Right lobe of liver (tissue), 6 donors: ENCODE measurements at regions not wholly inside any gene's neighbourhood (a gene's known extent, or its start where the extent isn't known, plus 50 kb on each side); places are given as distances from the start of the nearest gene placed in this dataset.

Experiments
- ATAC-seq, 4 donors: fragments of 200-7000 bp; cut with Tn5 transposase; one replicate each; pipeline ENCODE4 v1.9.1; 2020; ENCODE audit warnings: mild to moderate bottlenecking in 4 of 4, moderate library complexity in 4 of 4
- DNase-seq, 3 donors: peaks; one replicate each; pipeline ENCODE4 v3.0.0-alpha.2; 2020
- H3K27ac ChIP-seq, 3 donors: fragments of 200-600 bp; one replicate each; pipeline ENCODE4 v1.8.0; 2022
- H3K27me3 ChIP-seq, 2 donors: fragments of 200-600 bp; one replicate each; pipeline ENCODE4 v1.8.0; 2022
- H3K36me3 ChIP-seq, 4 donors: fragments of 200-600 bp; sonication (generic) in 1 of 4; one replicate each; pipeline versions ENCODE4 v1.5.1 to v1.8.0; 2017 to 2022; ENCODE audit warnings: control low read depth in 1 of 4
- H3K4me1 ChIP-seq, 4 donors: fragments of 200-600 bp; sonication (generic) in 1 of 4; one replicate each; pipeline versions ENCODE4 v1.5.1 to v1.8.0; 2017 to 2022; ENCODE audit warnings: control low read depth in 1 of 4
- H3K4me3 ChIP-seq, 3 donors: fragments of 200-600 bp; one replicate each; pipeline ENCODE4 v1.8.0; 2022
- H3K9me3 ChIP-seq, 4 donors: fragments of 200-600 bp; sonication (generic) in 1 of 4; one replicate each; pipeline versions ENCODE4 v1.5.1 to v1.8.0; 2017 to 2022; ENCODE audit warnings: control low read depth in 1 of 4
- CTCF ChIP-seq, 4 donors: fragments of 200-600 bp in 3 of 4; fragments of 450-650 bp in 1 of 4; IDR thresholded peaks; one replicate each; pipeline versions ENCODE4 v1.5.1 to v1.8.0; 2016 to 2022; ENCODE audit warnings: antibody characterized with exemption in 4 of 4, mild to moderate bottlenecking in 2 of 4
- POLR2A ChIP-seq: fragments of 450-650 bp; IDR thresholded peaks from one replicate; pipeline ENCODE4 v1.6.1; 2017; ENCODE audit warnings: antibody characterized with exemption, mild to moderate bottlenecking
- WGBS: methylation state at CpG from one replicate; pipeline ENCODE4 v1.1.6; 2018; ENCODE audit warnings: low coverage, low lambda C conversion rate; ENCODE audit not compliant: insufficient coverage; ENCODE audit errors: missing lambda C conversion rate; 5-methylcytosine and 5-hydroxymethylcytosine counted together
- intact Hi-C, 2 donors: fragments of 100-400 bp; cut with DNase I; formaldehyde crosslinking; loops; one replicate each; pipeline versions ENCODE4 v1.11.2 to v1.14.1; 2022
- donor health status: DM: no; HTN: yes; CAD: no.
- donor health status: DM: no; HTN: no; CAD: no.
- donor health status: DM: no; HTN: no; CAD: no.
- donor health status: DM: no; HTN: yes; CAD: no.
- donor health status: DM: no; HTN: yes; CAD: no.

DNA sequence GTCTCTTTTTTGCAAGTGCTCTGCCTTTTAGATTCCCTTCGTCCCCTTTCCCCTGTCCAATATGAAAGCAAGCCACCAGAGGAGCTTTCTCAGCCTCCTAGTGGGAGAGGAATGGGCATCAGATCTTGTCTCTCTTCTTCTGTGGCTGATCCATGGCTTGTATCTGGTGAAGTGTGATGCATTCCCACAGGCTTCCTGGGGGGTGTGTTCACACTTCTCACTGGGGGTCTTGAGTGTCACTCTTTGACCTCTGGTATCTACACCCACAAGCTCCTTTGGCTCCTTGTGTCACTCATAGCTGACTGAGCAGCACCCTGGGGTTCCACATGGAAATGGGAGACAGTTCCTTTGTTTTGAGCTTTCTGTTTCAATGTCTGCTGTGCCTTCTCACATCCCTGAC lies 411.5 kb downstream of the GADD45G start:
- no peak overlapping the region for H3K4me3 ChIP-seq
- H3K9me3 ChIP-seq, result no peaks in the 10 kb centered on the region
- no peak for TF ChIP-seq CTCF (IDR thresholded peaks at IDR 0.05)
- TF ChIP-seq POLR2A, result no peak
- WGBS, result 100% methylated on average over 1 of the region's 1 CpG
- peaks cover 0 to 8% (median 0%) of the 10 kb centered on the region in 4 donors for H3K4me1 ChIP-seq
- no peaks in the 10 kb centered on the region for H3K27me3 ChIP-seq
- no peak for ATAC-seq
- no peaks in the 10 kb centered on the region for H3K36me3 ChIP-seq
- DNase-seq, result no peak
- intact Hi-C loops, result no loop called here
- no peak overlapping the region for H3K27ac ChIP-seq

DNA sequence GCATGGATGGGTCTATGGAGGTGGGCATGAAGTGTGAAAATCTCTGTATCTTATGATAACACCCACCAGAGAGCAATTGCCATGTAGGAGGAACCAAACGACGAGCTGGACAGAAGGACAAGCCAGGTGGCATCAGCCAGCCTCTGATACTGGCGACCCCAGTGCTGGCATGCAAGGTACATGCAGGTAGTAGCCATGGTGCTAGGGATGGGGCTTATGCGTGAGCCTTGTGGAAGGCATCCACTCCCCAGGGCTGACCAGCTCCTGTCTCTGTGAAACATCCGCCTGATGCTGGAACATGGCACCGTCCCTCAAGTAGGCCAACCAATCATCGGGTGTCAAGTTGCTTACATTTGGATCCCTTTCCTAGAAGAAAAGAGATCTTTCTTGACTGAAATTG lies 412.9 kb downstream of the GADD45G start:
- intact Hi-C loops, result no loop called here
- no peaks in the 10 kb centered on the region for H3K36me3 ChIP-seq

DNA sequence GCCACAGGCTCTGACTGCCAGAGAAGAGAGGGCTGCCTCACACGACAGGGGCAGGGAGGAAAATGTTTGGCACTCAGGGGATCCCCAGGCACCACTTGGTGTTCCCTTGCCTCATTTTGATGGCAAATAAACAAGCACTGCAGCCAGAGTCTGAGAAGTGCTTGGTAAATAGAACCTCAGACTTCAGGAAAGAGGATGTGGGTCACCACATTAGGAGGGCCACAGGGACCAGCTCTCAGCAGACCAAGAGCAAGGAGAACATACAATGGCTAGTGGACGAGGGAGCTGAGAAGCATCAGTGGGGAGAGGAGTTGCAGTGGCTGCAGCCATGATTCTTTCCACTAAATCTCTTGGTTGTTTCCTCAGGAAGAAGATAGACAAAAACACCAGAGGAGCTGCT lies 413.9 kb downstream of the GADD45G start:
- WGBS, result 65% methylated on average over 2 of the region's 2 CpGs
- no peaks in the 10 kb centered on the region for H3K36me3 ChIP-seq
- H3K4me1 ChIP-seq, result no peaks in the 10 kb centered on the region
- TF ChIP-seq POLR2A (no peak), CTCF (IDR thresholded peaks at IDR 0.05) (no peak)
- H3K9me3 ChIP-seq, result no peaks in the 10 kb centered on the region
- H3K4me3 ChIP-seq, result no peak overlapping the region
- no peak for ATAC-seq
- DNase-seq, result no peak
- no peak overlapping the region for H3K27ac ChIP-seq
- no peaks in the 10 kb centered on the region for H3K27me3 ChIP-seq
- intact Hi-C loops, result no loop called here

More for the DNA sequence above, 412.9 kb downstream of the GADD45G start:
- no peaks in the 10 kb centered on the region for H3K27me3 ChIP-seq
- ATAC-seq (no peak), DNase-seq (no peak)
- TF ChIP-seq POLR2A (no peak), CTCF (IDR thresholded peaks at IDR 0.05) (no peak)
- H3K4me3 ChIP-seq, result no peak overlapping the region
- no peaks in the 10 kb centered on the region for H3K9me3 ChIP-seq
- WGBS, result 86% methylated on average over 4 of the region's 7 CpGs
- H3K27ac ChIP-seq, result no peak overlapping the region
- H3K4me1 ChIP-seq, result peaks cover 0 to 7% (median 0%) of the 10 kb centered on the region in 4 donors

DNA sequence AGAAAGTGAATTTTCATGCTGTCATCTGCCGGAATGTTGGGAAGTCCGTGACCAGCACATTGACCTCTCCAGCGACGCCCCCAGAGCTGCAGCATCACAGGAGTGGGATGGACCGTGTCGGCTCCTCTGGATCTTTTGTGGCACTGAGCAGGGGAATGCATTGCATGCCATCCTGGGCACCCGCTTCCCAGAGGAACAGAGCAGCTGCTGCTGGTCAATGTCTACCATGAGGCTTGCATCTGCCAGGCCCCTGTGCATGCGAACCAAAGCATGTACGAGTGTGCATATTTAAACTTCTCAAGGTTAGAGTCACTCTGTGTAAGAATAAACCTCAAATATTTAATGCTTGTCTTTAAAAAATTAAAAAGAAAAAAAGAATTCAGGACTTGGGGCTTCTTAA lies 414.8 kb downstream of the GADD45G start:
- H3K9me3 ChIP-seq, result no peaks in the 10 kb centered on the region
- WGBS, result 88% methylated on average over 2 of the region's 9 CpGs
- no peaks in the 10 kb centered on the region for H3K36me3 ChIP-seq
- no peak for ATAC-seq
- no peak overlapping the region for H3K27ac ChIP-seq
- no peaks in the 10 kb centered on the region for H3K27me3 ChIP-seq
- no peak overlapping the region for H3K4me3 ChIP-seq
- no peak for DNase-seq
- intact Hi-C loops, result no loop called here
- no peak for TF ChIP-seq POLR2A
- no peak for TF ChIP-seq CTCF (IDR thresholded peaks at IDR 0.05)
- H3K4me1 ChIP-seq, result no peaks in the 10 kb centered on the region

DNA sequence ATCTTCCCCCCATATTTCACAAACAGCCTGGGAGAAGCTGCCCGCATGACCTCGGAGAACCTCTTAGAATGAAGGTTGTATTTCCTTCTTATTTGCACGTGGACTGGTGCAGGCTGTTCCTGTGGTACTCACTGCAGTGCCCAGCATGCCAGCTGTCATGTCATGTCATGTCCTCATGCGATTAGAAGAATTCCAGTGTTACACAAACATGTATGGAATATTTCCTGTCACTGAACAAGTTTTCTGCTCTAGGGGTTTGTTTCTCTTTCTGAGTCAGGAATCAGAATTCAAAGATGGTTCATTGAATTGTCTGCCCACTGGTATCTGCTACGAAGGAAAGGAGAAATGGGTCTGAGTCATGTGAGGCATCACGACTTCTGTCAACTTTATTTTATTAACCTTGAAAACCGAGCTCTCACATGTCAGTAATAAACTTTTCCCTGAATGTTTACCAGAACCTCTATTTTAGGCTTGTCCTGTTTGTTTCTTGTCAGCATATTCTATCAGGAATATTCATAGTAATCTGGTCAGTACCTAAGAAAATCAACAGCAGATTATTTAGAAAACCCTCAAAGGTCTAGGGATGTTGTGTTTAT lies 415.6 kb downstream of the GADD45G start:
- Histone ChIP-seq H3K4me3 (no peak overlapping the region), H3K9me3 (no peaks in the 10 kb centered on the region), H3K36me3 (no peaks in the 10 kb centered on the region), H3K27me3 (no peaks in the 10 kb centered on the region), H3K4me1 (no peaks in the 10 kb centered on the region), H3K27ac (no peak overlapping the region)
- TF ChIP-seq CTCF (IDR thresholded peaks at IDR 0.05) (no peak), POLR2A (no peak)
- 67% methylated on average over 7 of the region's 7 CpGs for WGBS
- DNase-seq (no peak), ATAC-seq (no peak)
- intact Hi-C loops, result no loop called here
